Left renal pelvis (tissue), 4 donors: ENCODE measurements at regions not wholly inside any gene's neighbourhood (a gene's known extent, or its start where the extent isn't known, plus 50 kb on each side); places are given as distances from the start of the nearest gene placed in this dataset.
"Not testable (repeated sequence)": the region's sequence is repeated elsewhere in the genome, so short reads cannot be mapped to it uniquely, and the experiment has no call there.

Source experiments
- DNase-seq, 4 donors: peaks; one replicate each; pipeline ENCODE4 v3.0.0-alpha.2; 2013; ENCODE audit warnings: low read depth in 4 of 4, low spot score in 3 of 4

GRCh38 chr13:112219740-112220139 lies 152.8 kb downstream of the SOX1 start:
- DNase-seq = no peak

- no peak for DNase-seq
Measured at GRCh38 chr13:112220296-112220875, 153.4 kb downstream of the SOX1 start.

- DNase-seq = no peak
Measured at GRCh38 chr13:112220925-112221324, 154.0 kb downstream of the SOX1 start.

GRCh38 chr13:112222971-112223370 lies 153.2 kb upstream of the SPACA7 start:
- DNase-seq = no peak

- not testable (repeated sequence) for DNase-seq
Measured at GRCh38 chr13:112223929-112224328, 152.2 kb upstream of the SPACA7 start.

GRCh38 chr13:112225429-112226090 lies 150.6 kb upstream of the SPACA7 start:
- no peak for DNase-seq

- no peak for DNase-seq
Measured at GRCh38 chr13:112226320-112227002, 149.7 kb upstream of the SPACA7 start.

GRCh38 chr13:112227031-112227430 lies 149.1 kb upstream of the SPACA7 start:
- no peak for DNase-seq

GRCh38 chr13:112229445-112229844 lies 146.7 kb upstream of the SPACA7 start:
- no peak for DNase-seq

- no peak for DNase-seq
Measured at GRCh38 chr13:112229992-112230872, 145.9 kb upstream of the SPACA7 start.

- DNase-seq = no peak
Measured at GRCh38 chr13:112231451-112232083, 144.6 kb upstream of the SPACA7 start.

- DNase-seq = no peak
Measured at GRCh38 chr13:112233256-112233655, 142.9 kb upstream of the SPACA7 start.

- DNase-seq = no peak
Measured at GRCh38 chr13:112233716-112234115, 142.4 kb upstream of the SPACA7 start.

- DNase-seq = no peak
Measured at GRCh38 chr13:112234131-112234875, 141.9 kb upstream of the SPACA7 start.

- DNase-seq = no peak
Measured at GRCh38 chr13:112236016-112236415, 140.1 kb upstream of the SPACA7 start.

- no peak for DNase-seq
Measured at GRCh38 chr13:112236539-112237197, 139.5 kb upstream of the SPACA7 start.

GRCh38 chr13:112238436-112238995 lies 137.6 kb upstream of the SPACA7 start:
- no peak for DNase-seq

- DNase-seq = no peak
Measured at GRCh38 chr13:112240076-112240475, 136.1 kb upstream of the SPACA7 start.

- DNase-seq = no peak
Measured at GRCh38 chr13:112241288-112241687, 134.9 kb upstream of the SPACA7 start.
